Stimulated activated naive CD8-positive, alpha-beta T cell treated with anti-CD3 and anti-CD28 coated beads, Interleukin-15, amount 100 ng/mL, for 72 hours (primary cell): ENCODE measurements at regions not wholly inside any gene's neighbourhood (a gene's known extent, or its start where the extent isn't known, plus 50 kb on each side); places are given as distances from the start of the nearest gene placed in this dataset.
"Not testable (repeated sequence)": the region's sequence is repeated elsewhere in the genome, so short reads cannot be mapped to it uniquely, and the experiment has no call there.

ENCODE experiments used
- ATAC-seq: fragments of 150-1000 bp; cut with Tn5 transposase; 2 replicates; pipeline ENCODE4 v1.10.0; 2021; ENCODE audit warnings: mild to moderate bottlenecking, moderate library complexity
- DNase-seq, 2 donors: peaks; one replicate each; pipeline ENCODE4 v3.0.0; 2021 to 2022
- H3K27ac Mint-ChIP-seq, 2 donors: one replicate each; pipeline ENCODE4 v1.8.0; 2022; ENCODE audit warnings: mild to moderate bottlenecking in 2 of 2, mixed read lengths in 2 of 2, moderate library complexity in 2 of 2
- H3K27me3 Mint-ChIP-seq: one replicate; pipeline ENCODE4 v1.8.0; 2022; ENCODE audit warnings: mixed read lengths
- H3K4me1 Mint-ChIP-seq: one replicate; pipeline ENCODE4 v1.8.0; 2022; ENCODE audit warnings: mild to moderate bottlenecking, mixed read lengths
- H3K4me3 Mint-ChIP-seq, 2 donors: one replicate each; pipeline ENCODE4 v1.8.0; 2022; ENCODE audit warnings: mild to moderate bottlenecking in 2 of 2, mixed read lengths in 2 of 2, moderate library complexity in 1 of 2
- H3K9me3 Mint-ChIP-seq, 2 donors: one replicate each; pipeline ENCODE4 v1.8.0; 2022; ENCODE audit warnings: mixed read lengths in 2 of 2

GRCh38 chr10:34024693-34025425 is 690.4 kb upstream of the NRP1 start:
- Mint-ChIP-seq H3K27ac (no peak overlapping the region), H3K9me3 (peaks cover 0 to 10% of the 10 kb centered on the region in 2 donors), H3K4me1 (no peaks in the 10 kb centered on the region), H3K27me3 (no peaks in the 10 kb centered on the region), H3K4me3 (no peak overlapping the region)
- DNase-seq (no peak), ATAC-seq (no peak)

- no peak overlapping the region for H3K4me3 Mint-ChIP-seq
- DNase-seq (no peak), ATAC-seq (no peak)
- no peak overlapping the region for H3K27ac Mint-ChIP-seq
- no peaks in the 10 kb centered on the region for H3K4me1 Mint-ChIP-seq
- no peaks in the 10 kb centered on the region for H3K27me3 Mint-ChIP-seq
- H3K9me3 Mint-ChIP-seq = peaks cover 0 to 10% of the 10 kb centered on the region in 2 donors
Measured at GRCh38 chr10:34024282-34024681, 689.8 kb upstream of the NRP1 start.

GRCh38 chr10:34022195-34022594 is 687.7 kb upstream of the NRP1 start:
- Mint-ChIP-seq H3K9me3 (peaks cover 0 to 10% of the 10 kb centered on the region in 2 donors), H3K4me1 (no peaks in the 10 kb centered on the region), H3K4me3 (no peak overlapping the region), H3K27me3 (no peaks in the 10 kb centered on the region), H3K27ac (no peak overlapping the region)
- DNase-seq = no peak
- no peak for ATAC-seq

GRCh38 chr10:34018784-34019183 is 684.3 kb upstream of the NRP1 start:
- H3K4me3 Mint-ChIP-seq = no peak overlapping the region
- peaks cover 0 to 10% of the 10 kb centered on the region in 2 donors for H3K9me3 Mint-ChIP-seq
- ATAC-seq (no peak), DNase-seq (no peak)
- H3K4me1 Mint-ChIP-seq = no peaks in the 10 kb centered on the region
- H3K27ac Mint-ChIP-seq = no peak overlapping the region
- peaks cover 4% of the 10 kb centered on the region for H3K27me3 Mint-ChIP-seq

GRCh38 chr10:34018129-34018528 is 683.7 kb upstream of the NRP1 start:
- Mint-ChIP-seq H3K9me3 (peaks cover 0 to 10% of the 10 kb centered on the region in 2 donors), H3K4me1 (no peaks in the 10 kb centered on the region), H3K27ac (no peak overlapping the region), H3K4me3 (no peak overlapping the region), H3K27me3 (peaks cover 11% of the 10 kb centered on the region)
- no peak for DNase-seq
- ATAC-seq = no peak

- H3K27ac Mint-ChIP-seq = no peak overlapping the region
- H3K4me3 Mint-ChIP-seq = no peak overlapping the region
- ATAC-seq (no peak), DNase-seq (no peak)
- peaks cover 0 to 10% of the 10 kb centered on the region in 2 donors for H3K9me3 Mint-ChIP-seq
- H3K27me3 Mint-ChIP-seq = peaks cover 15% of the 10 kb centered on the region
- H3K4me1 Mint-ChIP-seq = no peaks in the 10 kb centered on the region
Measured at GRCh38 chr10:34017281-34017680, 682.8 kb upstream of the NRP1 start.

GRCh38 chr10:34016576-34016975 is 682.1 kb upstream of the NRP1 start:
- Mint-ChIP-seq H3K4me3 (no peak overlapping the region), H3K27ac (no peak overlapping the region), H3K9me3 (peaks cover 0 to 4% of the 10 kb centered on the region in 2 donors), H3K4me1 (no peaks in the 10 kb centered on the region), H3K27me3 (peaks cover 15% of the 10 kb centered on the region)
- no peak for ATAC-seq
- no peak for DNase-seq

GRCh38 chr10:34015700-34016099 is 681.2 kb upstream of the NRP1 start:
- H3K9me3 Mint-ChIP-seq = no peaks in the 10 kb centered on the region
- ATAC-seq (no peak), DNase-seq (no peak)
- H3K4me1 Mint-ChIP-seq = no peaks in the 10 kb centered on the region
- H3K27ac Mint-ChIP-seq = no peak overlapping the region
- no peak overlapping the region for H3K4me3 Mint-ChIP-seq
- H3K27me3 Mint-ChIP-seq = peaks cover 20% of the 10 kb centered on the region

GRCh38 chr10:34013235-34013634 is 678.8 kb upstream of the NRP1 start:
- H3K4me3 Mint-ChIP-seq = no peak overlapping the region

GRCh38 chr10:34010891-34011290 is 676.4 kb upstream of the NRP1 start:
- H3K27ac Mint-ChIP-seq = peak overlapping the region in 1 of 2 donors; percentile 0
- H3K4me3 Mint-ChIP-seq = no peak overlapping the region
- ATAC-seq = no peak
- no peaks in the 10 kb centered on the region for H3K9me3 Mint-ChIP-seq
- peaks cover 24% of the 10 kb centered on the region for H3K27me3 Mint-ChIP-seq
- no peak for DNase-seq
- H3K4me1 Mint-ChIP-seq = no peaks in the 10 kb centered on the region

More at GRCh38 chr10:34013235-34013634, 678.8 kb upstream of the NRP1 start:
- H3K9me3 Mint-ChIP-seq = no peaks in the 10 kb centered on the region
- H3K27ac Mint-ChIP-seq = peak overlapping the region in 1 of 2 donors; percentile 9
- H3K27me3 Mint-ChIP-seq = peaks cover 24% of the 10 kb centered on the region
- DNase-seq (no peak), ATAC-seq (no peak)
- H3K4me1 Mint-ChIP-seq = no peaks in the 10 kb centered on the region

- H3K9me3 Mint-ChIP-seq, H3K27ac Mint-ChIP-seq: not testable (repeated sequence)
Measured at GRCh38 chr10:34010228-34010627, 675.8 kb upstream of the NRP1 start.

GRCh38 chr10:34008656-34009055 is 674.2 kb upstream of the NRP1 start:
- Mint-ChIP-seq H3K27ac (no peak overlapping the region), H3K9me3 (no peaks in the 10 kb centered on the region), H3K27me3 (peaks cover 18% of the 10 kb centered on the region), H3K4me1 (no peaks in the 10 kb centered on the region), H3K4me3 (no peak overlapping the region)
- ATAC-seq (no peak), DNase-seq (no peak)

More at GRCh38 chr10:34010228-34010627, 675.8 kb upstream of the NRP1 start:
- ATAC-seq, H3K4me3 Mint-ChIP-seq, H3K4me1 Mint-ChIP-seq, DNase-seq: not testable (repeated sequence)
- peaks cover 24% of the 10 kb centered on the region for H3K27me3 Mint-ChIP-seq

- H3K9me3 Mint-ChIP-seq = no peaks in the 10 kb centered on the region
- ATAC-seq (no peak), DNase-seq (no peak)
- H3K27ac Mint-ChIP-seq = no peak overlapping the region
- H3K4me3 Mint-ChIP-seq = no peak overlapping the region
- no peaks in the 10 kb centered on the region for H3K4me1 Mint-ChIP-seq
- peaks cover 9% of the 10 kb centered on the region for H3K27me3 Mint-ChIP-seq
Measured at GRCh38 chr10:34006471-34006870, 672.0 kb upstream of the NRP1 start.

GRCh38 chr10:34003561-34003960 is 669.1 kb upstream of the NRP1 start:
- Mint-ChIP-seq H3K4me1 (no peaks in the 10 kb centered on the region), H3K27me3 (no peaks in the 10 kb centered on the region), H3K9me3 (no peaks in the 10 kb centered on the region), H3K27ac (no peak overlapping the region), H3K4me3 (no peak overlapping the region)
- ATAC-seq (no peak), DNase-seq (no peak)

- Mint-ChIP-seq H3K27ac (no peak overlapping the region), H3K27me3 (no peaks in the 10 kb centered on the region)
Measured at GRCh38 chr10:34002896-34003295, 668.4 kb upstream of the NRP1 start.

GRCh38 chr10:34001831-34002230 is 667.4 kb upstream of the NRP1 start:
- DNase-seq (no peak), ATAC-seq (no peak)
- no peaks in the 10 kb centered on the region for H3K4me1 Mint-ChIP-seq
- H3K27ac Mint-ChIP-seq = no peak overlapping the region
- no peaks in the 10 kb centered on the region for H3K27me3 Mint-ChIP-seq
- no peak overlapping the region for H3K4me3 Mint-ChIP-seq
- H3K9me3 Mint-ChIP-seq = no peaks in the 10 kb centered on the region

More at GRCh38 chr10:34002896-34003295, 668.4 kb upstream of the NRP1 start:
- Mint-ChIP-seq H3K4me1 (no peaks in the 10 kb centered on the region), H3K4me3 (no peak overlapping the region), H3K9me3 (no peaks in the 10 kb centered on the region)
- no peak for ATAC-seq
- DNase-seq = no peak

- Mint-ChIP-seq H3K4me1 (no peaks in the 10 kb centered on the region), H3K27me3 (no peaks in the 10 kb centered on the region)
- DNase-seq = no peak
Measured at GRCh38 chr10:34001087-34001580, 666.7 kb upstream of the NRP1 start.

More at GRCh38 chr10:34001087-34001580, 666.7 kb upstream of the NRP1 start:
- no peaks in the 10 kb centered on the region for H3K9me3 Mint-ChIP-seq
- no peak for ATAC-seq
- no peak overlapping the region for H3K27ac Mint-ChIP-seq
- H3K4me3 Mint-ChIP-seq = no peak overlapping the region
